ENCODE measurements at regions not wholly inside any gene's neighbourhood (a gene's known extent, or its start where the extent isn't known, plus 50 kb on each side); places are given as distances from the start of the nearest gene placed in this dataset.

- TF ChIP-seq CTCF (tag by site-specific recombination; IDR thresholded peaks at IDR 0.05) (no peak), YY1 (tag by site-specific recombination; IDR thresholded peaks at IDR 0.05) (no peak), GLI2 (tag by site-specific recombination; IDR thresholded peaks at IDR 0.05; ENCODE audit: borderline replicate concordance, low read depth) (no peak), ZBTB1 (tag by site-specific recombination; IDR thresholded peaks at IDR 0.05) (no peak), ZBTB11 (tag by site-specific recombination; conservative IDR thresholded peaks at IDR 0.05; ENCODE audit: low read depth) (no peak), ZNF768 (tag by site-specific recombination; IDR thresholded peaks at IDR 0.05) (no peak), ZNF274 (IDR thresholded peaks at IDR 0.05; ENCODE audit: low read length) (no peak), ZNF274 (tag by site-specific recombination; IDR thresholded peaks at IDR 0.05; ENCODE audit: borderline replicate concordance) (no peak), YY2 (tag by site-specific recombination; IDR thresholded peaks at IDR 0.05) (no peak), ZNF747 (tag by site-specific recombination; IDR thresholded peaks at IDR 0.05) (no peak)
Observed at GRCh38 chr11:33552756-33553155, 147.9 kb downstream of the C11orf91 start.

Measured in HEK293 (cell line).